ENCODE measurements at regions not wholly inside any gene's neighbourhood (a gene's known extent, or its start where the extent isn't known, plus 50 kb on each side); places are given as distances from the start of the nearest gene placed in this dataset.

GRCh38 chr3:160060409-160061027 lies 71.9 kb downstream of the IL12A start:
- H3K4me3 ChIP-seq (ENCODE audit: low read depth in 2 of 2, low read length in 1 of 2) = no peak overlapping the region
- no peaks in the 10 kb centered on the region for H3K4me1 ChIP-seq (ENCODE audit: control insufficient read depth in 1 of 2, insufficient read depth in 2 of 2, low read depth in 1 of 2, low read length in 1 of 2)
- ChIA-PET CTCF (interaction anchor here (0.8 kb wide), 1 partner anchor 28 kb away, joined by 3 read pairs; no protein-coding TSS in a partner anchor), POLR2A (no interaction called here)
- H3K9ac ChIP-seq = no peak overlapping the region
- no peaks in the 10 kb centered on the region for H3K36me3 ChIP-seq (replicated peaks in 1 of 2; ENCODE audit: control insufficient read depth in 1 of 2, insufficient read depth in 2 of 2, low read length in 1 of 2)
- no peaks in the 10 kb centered on the region for H3K9me2 ChIP-seq
- no peak for DNase-seq
- H3K27me3 ChIP-seq (ENCODE audit: insufficient read depth) = no peaks in the 10 kb centered on the region
- no peaks in the 10 kb centered on the region for H3K79me2 ChIP-seq (ENCODE audit: insufficient read depth)
- no peak overlapping the region for H3K27ac ChIP-seq (ENCODE audit: low read depth in 2 of 2, low read length in 1 of 2)
- WGBS (ENCODE audit: low lambda C conversion rate) = 92% methylated on average over 10 of the region's 32 CpGs
- H4K20me1 ChIP-seq (ENCODE audit: insufficient read depth) = no peaks in the 10 kb centered on the region
- H3F3A ChIP-seq (replicated peaks; ENCODE audit: insufficient read depth) = no peaks in the 10 kb centered on the region
- H3K9me3 ChIP-seq = no peaks in the 10 kb centered on the region
- no peak overlapping the region for H3K4me2 ChIP-seq
- TF ChIP-seq, protein P1, sequence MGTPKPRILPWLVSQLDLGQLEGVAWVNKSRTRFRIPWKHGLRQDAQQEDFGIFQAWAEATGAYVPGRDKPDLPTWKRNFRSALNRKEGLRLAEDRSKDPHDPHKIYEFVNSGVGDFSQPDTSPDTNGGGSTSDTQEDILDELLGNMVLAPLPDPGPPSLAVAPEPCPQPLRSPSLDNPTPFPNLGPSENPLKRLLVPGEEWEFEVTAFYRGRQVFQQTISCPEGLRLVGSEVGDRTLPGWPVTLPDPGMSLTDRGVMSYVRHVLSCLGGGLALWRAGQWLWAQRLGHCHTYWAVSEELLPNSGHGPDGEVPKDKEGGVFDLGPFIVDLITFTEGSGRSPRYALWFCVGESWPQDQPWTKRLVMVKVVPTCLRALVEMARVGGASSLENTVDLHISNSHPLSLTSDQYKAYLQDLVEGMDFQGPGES (IDR thresholded peaks at IDR 0.05; ENCODE audit: low read depth, low read length) = no peak
- TF ChIP-seq MXI1 (IDR thresholded peaks at IDR 0.05; ENCODE audit: low read depth, low read length) (no peak), ZBTB33 (IDR thresholded peaks at IDR 0.05; ENCODE audit: borderline replicate concordance, low read depth) (no peak), SMC3 (IDR thresholded peaks at IDR 0.05; ENCODE audit: low read depth, low read length) (no peak), JUND (IDR thresholded peaks at IDR 0.05) (no peak), YY1 (IDR thresholded peaks at IDR 0.05; ENCODE audit: low read depth) (no peak), GABPA (IDR thresholded peaks at IDR 0.05; ENCODE audit: low read depth) (no peak), POLR2AphosphoS5 (IDR thresholded peaks at IDR 0.05; ENCODE audit: low read depth, low read length) (no peak), USF2 (IDR thresholded peaks at IDR 0.05; ENCODE audit: borderline replicate concordance, low read depth, low read length) (no peak), REST (IDR thresholded peaks at IDR 0.05; ENCODE audit: low read depth, low read length) (no peak), MEF2A (IDR thresholded peaks at IDR 0.05; ENCODE audit: borderline replicate concordance, low read depth) (no peak)
- TF ChIP-seq, protein P2, sequence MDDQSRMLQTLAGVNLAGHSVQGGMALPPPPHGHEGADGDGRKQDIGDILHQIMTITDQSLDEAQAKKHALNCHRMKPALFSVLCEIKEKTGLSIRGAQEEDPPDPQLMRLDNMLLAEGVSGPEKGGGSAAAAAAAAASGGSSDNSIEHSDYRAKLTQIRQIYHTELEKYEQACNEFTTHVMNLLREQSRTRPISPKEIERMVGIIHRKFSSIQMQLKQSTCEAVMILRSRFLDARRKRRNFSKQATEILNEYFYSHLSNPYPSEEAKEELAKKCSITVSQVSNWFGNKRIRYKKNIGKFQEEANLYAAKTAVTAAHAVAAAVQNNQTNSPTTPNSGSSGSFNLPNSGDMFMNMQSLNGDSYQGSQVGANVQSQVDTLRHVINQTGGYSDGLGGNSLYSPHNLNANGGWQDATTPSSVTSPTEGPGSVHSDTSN (IDR thresholded peaks at IDR 0.05) = no peak
- TF ChIP-seq, protein P3, sequence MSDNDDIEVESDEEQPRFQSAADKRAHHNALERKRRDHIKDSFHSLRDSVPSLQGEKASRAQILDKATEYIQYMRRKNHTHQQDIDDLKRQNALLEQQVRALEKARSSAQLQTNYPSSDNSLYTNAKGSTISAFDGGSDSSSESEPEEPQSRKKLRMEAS (IDR thresholded peaks at IDR 0.05; ENCODE audit: low read depth) = no peak
- TF ChIP-seq, protein P4, sequence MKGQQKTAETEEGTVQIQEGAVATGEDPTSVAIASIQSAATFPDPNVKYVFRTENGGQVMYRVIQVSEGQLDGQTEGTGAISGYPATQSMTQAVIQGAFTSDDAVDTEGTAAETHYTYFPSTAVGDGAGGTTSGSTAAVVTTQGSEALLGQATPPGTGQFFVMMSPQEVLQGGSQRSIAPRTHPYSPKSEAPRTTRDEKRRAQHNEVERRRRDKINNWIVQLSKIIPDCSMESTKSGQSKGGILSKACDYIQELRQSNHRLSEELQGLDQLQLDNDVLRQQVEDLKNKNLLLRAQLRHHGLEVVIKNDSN (IDR thresholded peaks at IDR 0.05; ENCODE audit: borderline replicate concordance, low read depth) = no peak
- TF ChIP-seq, protein P5, sequence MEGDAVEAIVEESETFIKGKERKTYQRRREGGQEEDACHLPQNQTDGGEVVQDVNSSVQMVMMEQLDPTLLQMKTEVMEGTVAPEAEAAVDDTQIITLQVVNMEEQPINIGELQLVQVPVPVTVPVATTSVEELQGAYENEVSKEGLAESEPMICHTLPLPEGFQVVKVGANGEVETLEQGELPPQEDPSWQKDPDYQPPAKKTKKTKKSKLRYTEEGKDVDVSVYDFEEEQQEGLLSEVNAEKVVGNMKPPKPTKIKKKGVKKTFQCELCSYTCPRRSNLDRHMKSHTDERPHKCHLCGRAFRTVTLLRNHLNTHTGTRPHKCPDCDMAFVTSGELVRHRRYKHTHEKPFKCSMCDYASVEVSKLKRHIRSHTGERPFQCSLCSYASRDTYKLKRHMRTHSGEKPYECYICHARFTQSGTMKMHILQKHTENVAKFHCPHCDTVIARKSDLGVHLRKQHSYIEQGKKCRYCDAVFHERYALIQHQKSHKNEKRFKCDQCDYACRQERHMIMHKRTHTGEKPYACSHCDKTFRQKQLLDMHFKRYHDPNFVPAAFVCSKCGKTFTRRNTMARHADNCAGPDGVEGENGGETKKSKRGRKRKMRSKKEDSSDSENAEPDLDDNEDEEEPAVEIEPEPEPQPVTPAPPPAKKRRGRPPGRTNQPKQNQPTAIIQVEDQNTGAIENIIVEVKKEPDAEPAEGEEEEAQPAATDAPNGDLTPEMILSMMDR (IDR thresholded peaks at IDR 0.05) = no peak
- no peak overlapping the region for H2AFZ ChIP-seq (ENCODE audit: low read depth)

Measured in SK-N-SH (cell line).